ENCODE measurements at regions not wholly inside any gene's neighbourhood (a gene's known extent, or its start where the extent isn't known, plus 50 kb on each side); places are given as distances from the start of the nearest gene placed in this dataset.
"Not testable (repeated sequence)": the region's sequence is repeated elsewhere in the genome, so short reads cannot be mapped to it uniquely, and the experiment has no call there.

- peak in 1 of 2 experiments; percentile 9 for DNase-seq
These were observed 1201.9 kb downstream of the BRINP3 start for GRCh38 chr1:189275796-189276195.

- no peak for DNase-seq
These were observed 1188.3 kb downstream of the BRINP3 start for GRCh38 chr1:189289346-189289745.

- DNase-seq, result no peak
These were observed 1176.4 kb downstream of the BRINP3 start for GRCh38 chr1:189301235-189301634.

GRCh38 chr1:189305279-189305678 lies 1172.4 kb downstream of the BRINP3 start:
- DNase-seq, result no peak

- DNase-seq, result no peak
These were observed 1165.7 kb downstream of the BRINP3 start for GRCh38 chr1:189311915-189312314.

GRCh38 chr1:189312499-189312898 lies 1165.2 kb downstream of the BRINP3 start:
- no peak for DNase-seq

- no peak for DNase-seq
These were observed 1164.2 kb downstream of the BRINP3 start for GRCh38 chr1:189313488-189313887.

- DNase-seq, result no peak
These were observed 1162.4 kb downstream of the BRINP3 start for GRCh38 chr1:189315035-189315901.

- no peak for DNase-seq
These were observed 1154.6 kb downstream of the BRINP3 start for GRCh38 chr1:189323091-189323490.

GRCh38 chr1:189331071-189331470 lies 1146.6 kb downstream of the BRINP3 start:
- DNase-seq, result not testable (repeated sequence)

- no peak for DNase-seq
These were observed 1141.3 kb downstream of the BRINP3 start for GRCh38 chr1:189336115-189337100.

GRCh38 chr1:189349607-189350006 lies 1128.1 kb downstream of the BRINP3 start:
- DNase-seq, result no peak

- DNase-seq, result no peak
These were observed 1126.6 kb downstream of the BRINP3 start for GRCh38 chr1:189350983-189351616.

- no peak for DNase-seq
These were observed 1125.7 kb downstream of the BRINP3 start for GRCh38 chr1:189351960-189352359.

- DNase-seq, result no peak
These were observed 1121.5 kb downstream of the BRINP3 start for GRCh38 chr1:189356206-189356605.

GRCh38 chr1:189357317-189357716 lies 1120.3 kb downstream of the BRINP3 start:
- no peak for DNase-seq

- no peak for DNase-seq
These were observed 1108.1 kb downstream of the BRINP3 start for GRCh38 chr1:189369612-189370011.

- DNase-seq, result peak; percentile 3 to 11
These were observed 1102.8 kb downstream of the BRINP3 start for GRCh38 chr1:189374816-189375215.

- DNase-seq, result no peak
These were observed 1072.2 kb downstream of the BRINP3 start for GRCh38 chr1:189405419-189405818.

- no peak for DNase-seq
These were observed 1067.9 kb downstream of the BRINP3 start for GRCh38 chr1:189409774-189410173.

GRCh38 chr1:189424746-189425331 lies 1052.8 kb downstream of the BRINP3 start:
- DNase-seq, result no peak

- DNase-seq, result peak; percentile 24 to 76
These were observed 1048.1 kb downstream of the BRINP3 start for GRCh38 chr1:189429610-189430009.

- DNase-seq, result peak in 1 of 2 experiments; percentile 93
These were observed 1046.2 kb downstream of the BRINP3 start for GRCh38 chr1:189431447-189431846.

All from NCI-H446 (cell line).